Stimulated activated CD8-positive, alpha-beta memory T cell treated with anti-CD3 and anti-CD28 coated beads, Interleukin-15, amount 100 ng/mL, for 1 hour (primary cell): ENCODE measurements at regions not wholly inside any gene's neighbourhood (a gene's known extent, or its start where the extent isn't known, plus 50 kb on each side); places are given as distances from the start of the nearest gene placed in this dataset.
"Not testable (repeated sequence)": the region's sequence is repeated elsewhere in the genome, so short reads cannot be mapped to it uniquely, and the experiment has no call there.

ENCODE experiments used
- DNase-seq: peaks from one replicate; pipeline ENCODE4 v3.0.0-alpha.2; 2020; ENCODE audit warnings: low read depth

DNA sequence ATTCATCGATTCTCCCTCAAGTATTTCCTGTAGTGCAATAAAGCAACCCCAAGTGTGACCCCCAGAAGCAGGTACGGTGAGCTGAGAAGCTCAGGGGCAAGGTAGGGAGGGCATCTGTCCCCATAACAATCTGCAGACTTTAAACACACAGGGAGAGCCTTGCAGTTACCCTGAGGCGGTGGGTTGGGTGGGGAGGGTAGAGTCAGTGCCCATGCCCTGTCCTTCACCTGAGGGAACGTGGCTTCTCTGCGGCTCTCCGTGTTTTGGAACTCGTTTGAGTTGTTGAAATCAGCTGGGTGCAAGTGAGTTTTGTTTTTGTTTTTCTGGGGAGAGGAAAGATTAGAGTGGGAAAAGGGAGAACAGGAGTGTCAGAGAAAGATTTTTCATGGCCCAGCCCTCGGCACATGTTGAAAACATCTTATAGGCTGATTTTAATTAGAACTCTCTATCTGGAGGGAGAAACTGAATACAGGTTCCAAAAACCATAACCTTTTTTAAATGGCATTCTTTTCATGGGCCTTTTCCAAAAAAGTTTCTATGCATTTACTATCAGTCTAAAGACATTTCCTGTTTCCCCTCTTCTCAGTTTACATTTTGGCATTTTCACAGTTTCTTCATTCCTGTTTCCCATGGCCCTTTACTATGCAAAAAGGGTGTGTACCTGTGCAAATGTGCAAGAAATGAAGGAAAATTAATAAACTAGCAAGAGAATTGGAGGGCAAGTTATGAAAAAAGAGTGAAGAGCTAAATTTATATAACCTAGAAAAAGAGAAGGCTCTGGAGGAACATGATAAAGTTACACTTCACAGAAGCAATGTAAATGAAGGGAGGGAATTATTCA, 266.5 kb upstream of the VLDLR start:
- DNase-seq = no peak

DNA sequence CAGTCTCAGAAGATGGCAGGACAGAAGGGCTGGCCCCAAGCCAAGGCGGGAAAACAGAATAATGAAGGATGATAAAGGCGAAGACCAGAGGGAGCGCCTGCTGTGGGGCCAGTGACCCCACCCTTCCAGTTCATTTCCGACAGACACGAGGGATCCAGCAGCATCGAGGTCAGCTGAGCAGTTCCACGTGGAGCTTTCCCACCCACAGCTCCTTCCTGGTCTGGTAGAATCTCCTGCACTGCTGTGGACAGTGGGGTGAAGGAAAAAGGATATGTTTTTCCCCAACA, 265.9 kb upstream of the VLDLR start:
- no peak for DNase-seq

DNA sequence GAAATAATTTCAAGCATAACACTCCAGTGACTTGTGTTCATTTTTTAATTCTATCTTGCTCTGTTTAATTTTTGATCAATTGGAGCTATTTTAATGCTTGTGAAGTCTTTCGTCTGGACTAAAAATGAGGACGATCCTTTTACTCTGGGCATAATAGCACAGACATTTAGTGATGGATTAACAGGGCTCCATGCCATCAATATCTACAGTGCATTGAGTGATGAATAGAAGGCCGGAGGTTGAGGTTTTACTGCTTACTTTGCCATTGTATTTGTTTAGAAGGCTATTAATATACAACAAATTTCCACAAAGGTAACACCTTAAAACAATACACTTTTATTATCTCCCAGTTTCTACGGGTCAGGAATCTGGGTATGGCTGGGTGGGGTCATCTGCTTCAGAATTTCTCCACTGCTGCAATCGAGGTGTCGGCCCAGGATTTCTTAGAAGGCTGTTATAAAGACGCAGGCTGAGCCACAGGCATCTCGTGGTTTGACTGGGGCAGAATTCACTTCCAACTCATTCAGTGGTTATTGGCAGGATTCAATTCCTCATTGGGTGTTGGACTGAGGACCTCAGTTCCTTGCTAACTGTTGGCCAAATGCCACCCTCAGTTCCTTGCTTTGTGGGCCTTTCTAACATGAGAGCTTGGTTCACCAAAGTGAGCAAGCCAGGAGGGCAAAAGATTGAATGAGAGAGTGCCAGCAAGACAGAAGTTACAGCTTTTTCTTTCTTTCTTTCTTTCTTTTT, 265.4 kb upstream of the VLDLR start:
- no peak for DNase-seq

DNA sequence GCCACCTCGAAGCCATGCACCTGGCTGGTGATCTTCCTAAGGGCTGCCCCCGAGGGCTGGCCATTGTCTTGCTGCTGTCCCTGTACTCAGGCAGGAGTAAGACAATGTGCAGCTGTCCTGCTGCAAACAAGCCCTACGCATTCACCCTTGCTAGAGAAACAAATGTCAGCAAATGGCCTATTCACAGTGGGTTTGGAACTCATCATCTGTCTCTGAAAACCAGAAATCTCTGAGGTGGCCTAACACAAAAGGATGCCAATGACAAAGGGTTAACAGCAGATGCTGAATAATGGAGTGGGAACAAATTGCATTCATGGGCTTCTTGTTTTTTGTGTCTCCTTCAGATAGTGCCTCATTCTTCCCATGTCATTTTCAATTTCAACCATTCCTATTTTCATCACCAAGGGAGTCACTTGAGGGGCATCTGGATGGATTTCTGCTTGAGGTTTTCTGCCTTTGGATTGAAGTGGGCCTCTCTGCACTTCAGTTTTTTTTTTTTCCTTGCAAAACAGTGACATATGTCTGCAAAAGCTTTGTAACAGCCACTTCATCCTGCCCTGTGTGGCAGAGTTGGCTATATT, 261.6 kb upstream of the VLDLR start:
- DNase-seq = no peak

DNA sequence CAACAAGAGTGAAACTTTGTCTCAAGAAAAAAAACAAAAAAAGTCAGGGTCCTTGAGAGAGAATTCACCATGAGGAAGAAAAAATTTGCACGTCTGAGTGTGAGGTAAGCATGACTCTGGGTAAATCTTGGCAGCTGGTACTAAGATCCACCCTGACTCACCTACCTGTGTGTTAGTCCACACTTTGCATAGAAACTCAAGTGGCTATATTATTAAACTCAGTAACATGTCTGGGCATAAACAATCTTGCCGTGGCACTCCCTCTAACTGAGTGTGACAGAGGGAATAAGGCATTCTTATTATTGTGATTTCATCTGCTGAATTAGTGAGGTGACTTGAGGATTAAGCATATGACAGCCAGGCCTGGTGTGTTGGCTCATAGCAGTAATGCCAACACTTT, 259.4 kb upstream of the VLDLR start:
- DNase-seq = no peak

DNA sequence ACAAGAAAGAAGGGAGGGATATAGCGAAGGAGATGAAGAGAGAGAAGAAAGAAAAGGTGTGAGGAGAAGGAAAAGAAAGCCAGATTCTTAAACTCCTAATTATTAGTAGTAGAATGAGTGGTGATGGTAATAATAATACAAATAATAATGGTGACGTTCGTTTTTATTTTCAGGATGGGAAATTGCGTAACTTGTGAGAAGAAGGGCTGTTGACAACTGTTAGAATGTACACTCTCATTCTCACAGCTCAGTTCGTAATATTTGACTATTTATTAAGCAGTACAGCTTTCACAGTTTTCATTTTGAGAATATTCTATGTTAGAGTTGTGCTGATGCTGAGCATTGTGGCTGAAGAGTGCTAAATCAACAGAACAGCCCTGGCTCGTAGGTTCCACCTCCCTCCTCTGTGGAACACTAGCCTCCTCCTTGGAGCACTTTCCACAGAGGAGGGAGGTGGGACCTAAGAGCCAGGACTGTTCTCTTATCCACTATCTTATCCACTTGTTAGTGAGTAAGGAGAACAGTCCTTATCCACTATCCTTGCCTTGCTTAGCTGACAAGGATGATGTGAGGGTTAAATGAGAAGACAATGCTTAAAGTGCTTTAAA, 258.3 kb upstream of the VLDLR start:
- DNase-seq = no peak

DNA sequence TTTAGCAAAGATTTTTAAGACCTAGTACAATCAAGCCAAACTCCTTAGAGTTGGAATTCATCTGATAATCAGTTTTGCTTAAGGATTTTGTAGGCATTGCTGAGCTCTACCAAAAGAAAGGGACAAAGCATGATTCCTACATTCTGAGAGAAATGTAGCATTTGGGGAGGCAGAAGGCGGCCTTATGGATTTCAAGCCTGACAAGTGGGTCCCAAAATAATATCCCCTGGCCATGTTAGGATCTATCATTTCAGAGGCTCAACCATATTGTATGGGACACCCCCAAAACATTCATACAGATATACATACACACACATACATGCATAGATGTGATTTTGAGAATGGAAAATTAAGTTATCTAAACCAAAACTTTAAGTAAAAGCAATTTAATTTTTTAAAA, 257.8 kb upstream of the VLDLR start:
- DNase-seq = no peak

DNA sequence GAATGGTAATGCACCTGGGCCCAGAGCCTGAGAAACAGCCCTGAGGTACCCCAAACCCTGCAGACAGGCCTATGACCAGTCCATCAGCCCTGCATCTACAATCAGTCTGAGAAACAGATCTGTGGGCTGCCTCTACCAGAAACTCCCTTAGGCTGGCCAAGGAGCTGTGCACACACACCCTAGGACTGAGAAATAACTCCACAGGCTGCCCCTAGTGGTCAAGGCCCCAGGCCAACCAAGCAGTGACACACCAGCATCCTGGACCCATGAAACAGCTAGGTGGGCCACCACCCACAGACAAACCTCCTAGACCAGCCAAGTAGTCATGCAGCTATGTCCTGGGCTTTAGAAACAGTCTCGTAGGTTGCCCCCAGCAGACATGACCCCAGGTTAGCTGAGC, 253.6 kb upstream of the VLDLR start:
- DNase-seq = no peak

DNA sequence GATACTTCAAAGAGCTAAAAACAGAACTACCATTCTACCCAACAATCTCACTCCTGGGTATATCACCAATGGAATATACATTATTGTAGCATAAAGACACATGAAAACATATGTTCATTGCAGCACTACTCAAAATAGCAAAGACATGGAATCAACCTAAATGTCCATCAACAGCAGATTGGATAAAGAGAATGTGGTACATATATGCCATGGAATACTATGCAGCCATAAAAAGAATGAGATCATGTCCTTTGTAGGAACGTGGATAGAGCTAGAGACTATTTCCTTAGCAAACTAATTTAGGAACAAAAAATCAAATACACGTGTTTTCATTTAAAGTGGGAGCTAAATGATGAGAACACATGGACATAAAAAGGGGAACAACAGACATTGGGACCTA, 247.9 kb upstream of the VLDLR start:
- no peak for DNase-seq

DNA sequence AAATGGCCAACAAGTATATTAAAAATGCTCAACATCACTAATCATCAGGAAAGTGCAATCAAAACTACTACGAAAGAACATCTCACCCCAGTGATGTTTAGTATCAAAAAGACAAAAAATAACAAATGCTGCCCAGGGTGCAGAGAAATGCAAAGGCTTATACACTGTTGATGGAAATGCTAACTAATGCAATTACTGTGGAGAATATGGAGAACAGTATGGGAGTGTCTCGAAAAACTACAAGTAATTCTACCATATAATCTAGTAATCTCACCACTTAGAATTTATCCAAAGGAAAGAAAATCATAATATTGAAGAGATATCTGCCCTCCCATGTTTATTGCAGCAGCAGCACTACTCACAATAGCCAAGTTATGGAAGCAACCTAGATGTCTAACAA, 246.5 kb upstream of the VLDLR start:
- no peak for DNase-seq

DNA sequence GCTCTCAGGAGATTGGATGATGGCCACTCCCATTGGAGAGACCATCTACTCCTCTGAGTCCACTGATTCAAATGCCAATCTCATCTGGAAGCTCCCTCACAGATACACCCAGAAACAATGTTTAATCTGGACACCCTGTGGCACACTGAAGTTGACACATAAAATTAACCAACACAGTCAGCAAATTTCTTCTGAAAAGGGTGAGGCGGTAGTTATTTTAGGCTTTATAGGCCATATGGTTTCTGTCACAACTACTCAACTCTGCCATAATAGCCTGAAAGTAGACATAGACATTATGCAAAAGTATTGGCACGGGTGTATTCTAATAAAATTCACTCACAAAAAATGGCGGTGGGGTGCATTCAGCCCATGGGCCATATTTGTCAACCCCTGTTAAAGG, 244.5 kb upstream of the VLDLR start:
- DNase-seq = no peak

DNA sequence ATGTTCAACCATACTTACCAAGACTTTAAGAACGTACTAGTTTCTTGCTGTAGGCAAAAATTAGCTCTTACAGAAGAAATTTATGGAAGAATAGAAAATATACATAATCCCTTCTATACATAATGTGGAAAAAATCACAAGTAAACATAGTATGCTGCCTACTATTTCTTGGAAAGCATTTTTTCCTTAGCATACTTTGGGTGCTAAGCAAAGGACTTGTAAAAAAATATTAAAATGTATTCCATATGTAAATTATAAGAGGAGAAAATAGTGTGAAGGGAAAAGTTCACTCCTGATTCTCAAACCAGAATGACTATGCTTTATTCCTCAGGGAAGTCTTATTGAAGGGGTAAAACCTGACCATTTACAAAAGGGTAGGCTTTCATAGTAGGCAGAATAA, 243.8 kb upstream of the VLDLR start:
- no peak for DNase-seq

DNA sequence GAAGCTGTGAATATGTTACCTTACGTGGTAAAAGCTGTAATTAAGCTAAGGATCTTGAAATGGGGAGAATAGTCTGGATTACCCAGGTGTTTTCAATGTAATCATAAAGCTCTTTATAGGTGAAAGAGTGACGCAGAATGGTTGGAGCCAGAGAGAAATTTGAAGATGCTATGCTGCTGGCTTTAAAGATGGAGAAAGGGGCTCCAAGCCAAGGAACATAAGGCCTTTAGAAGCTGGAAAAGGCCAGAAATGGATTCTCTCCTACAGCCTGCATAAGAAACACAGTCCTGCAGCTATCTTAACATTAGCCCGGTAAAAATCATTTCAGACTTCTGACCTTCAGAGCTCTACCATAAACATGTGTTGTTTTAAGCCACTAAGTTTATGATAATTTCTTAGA, 243.3 kb upstream of the VLDLR start:
- DNase-seq = no peak

DNA sequence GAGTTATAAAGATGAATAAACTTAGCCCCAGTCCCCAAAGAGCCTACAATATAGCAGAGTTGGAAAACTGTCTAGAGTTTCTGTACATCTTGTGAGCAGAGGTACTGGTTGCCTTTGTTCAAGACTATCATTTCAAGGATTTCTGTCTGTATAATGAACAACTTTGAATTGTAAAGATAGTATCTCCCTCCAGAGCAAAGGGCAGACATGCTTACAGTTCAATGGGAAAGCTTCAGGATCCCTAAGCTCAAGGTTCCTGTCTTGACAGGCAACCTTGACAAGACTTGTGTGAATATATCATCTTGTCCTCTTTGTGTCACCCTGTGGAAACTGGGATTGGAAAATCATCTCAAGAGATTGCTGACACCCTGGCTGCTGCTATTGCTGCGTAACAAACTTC, 242.8 kb upstream of the VLDLR start:
- no peak for DNase-seq

DNA sequence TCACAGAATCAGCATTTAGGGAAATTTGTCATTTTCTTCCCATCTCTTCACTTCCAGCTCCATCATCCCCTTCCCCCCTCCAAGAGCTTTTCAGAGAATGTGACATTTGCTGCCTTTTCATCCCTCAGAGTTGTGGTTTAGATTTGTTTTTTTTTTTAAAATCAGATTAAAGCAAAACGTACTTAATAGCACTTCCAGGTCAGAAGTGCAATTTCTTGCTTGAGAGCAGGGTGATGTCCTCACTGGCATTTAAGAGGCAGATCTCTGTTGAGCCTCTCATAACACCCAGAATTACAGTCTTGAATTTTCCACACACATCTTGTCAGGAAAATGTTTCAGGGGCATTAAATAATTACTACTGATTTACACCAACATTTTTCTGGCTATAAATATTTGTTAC, 236.8 kb upstream of the VLDLR start:
- no peak for DNase-seq

DNA sequence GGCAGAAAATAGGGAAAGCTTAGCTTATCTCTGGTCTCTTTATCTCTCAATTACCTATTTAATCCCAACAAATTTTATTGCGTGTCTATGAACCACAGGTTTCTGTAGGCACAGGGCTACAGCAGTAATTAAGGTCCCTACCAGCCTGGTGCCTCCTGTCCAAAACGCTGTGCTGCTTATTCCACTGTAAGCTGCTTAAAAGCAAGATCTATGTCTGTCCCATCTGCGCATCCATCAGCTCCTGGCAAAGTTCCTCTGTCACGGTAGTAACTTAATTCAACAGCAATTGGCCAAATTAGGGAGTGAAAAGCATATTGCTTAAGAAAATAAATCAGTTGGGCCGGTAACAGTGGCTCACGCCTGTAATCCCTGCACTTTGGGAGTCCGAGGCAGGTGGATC, 235.8 kb upstream of the VLDLR start:
- DNase-seq = no peak

DNA sequence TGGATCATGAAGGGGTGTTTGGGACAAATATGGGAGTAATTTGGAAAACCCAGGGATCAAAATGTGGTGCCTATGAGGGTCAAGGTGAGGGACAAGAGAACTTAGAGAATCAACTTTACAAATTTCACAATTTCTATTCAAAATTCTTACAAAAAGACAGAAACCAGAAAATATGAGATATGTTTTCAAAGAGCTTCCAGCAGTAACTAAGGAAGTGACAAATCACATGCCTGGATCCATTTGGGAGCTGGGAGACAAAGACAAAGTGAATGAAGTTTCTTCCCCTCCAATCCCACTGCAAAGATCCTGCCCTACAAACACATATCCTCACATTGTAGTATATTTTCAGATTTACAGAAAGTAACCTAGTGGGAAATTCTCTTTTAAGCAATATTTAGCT, 235.0 kb upstream of the VLDLR start:
- DNase-seq = no peak

DNA sequence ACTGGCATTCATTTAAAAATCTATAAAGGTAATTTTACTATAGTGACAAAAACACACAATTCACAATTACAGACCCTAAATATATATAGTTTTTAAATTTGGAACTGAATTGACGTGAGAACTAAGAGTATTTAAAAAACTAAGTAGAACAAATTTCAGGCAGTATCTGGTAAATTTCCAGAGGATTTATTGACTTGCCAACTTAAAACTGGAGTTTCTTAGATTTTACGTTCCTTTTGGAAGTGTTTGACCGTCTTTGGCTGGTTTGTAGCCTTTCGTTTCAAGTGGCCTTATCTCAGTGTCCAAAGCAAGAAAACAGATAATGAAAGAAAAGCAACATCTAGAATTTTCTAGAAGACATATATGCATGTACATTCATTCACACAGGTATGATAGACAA, 234.4 kb upstream of the VLDLR start:
- no peak for DNase-seq

DNA sequence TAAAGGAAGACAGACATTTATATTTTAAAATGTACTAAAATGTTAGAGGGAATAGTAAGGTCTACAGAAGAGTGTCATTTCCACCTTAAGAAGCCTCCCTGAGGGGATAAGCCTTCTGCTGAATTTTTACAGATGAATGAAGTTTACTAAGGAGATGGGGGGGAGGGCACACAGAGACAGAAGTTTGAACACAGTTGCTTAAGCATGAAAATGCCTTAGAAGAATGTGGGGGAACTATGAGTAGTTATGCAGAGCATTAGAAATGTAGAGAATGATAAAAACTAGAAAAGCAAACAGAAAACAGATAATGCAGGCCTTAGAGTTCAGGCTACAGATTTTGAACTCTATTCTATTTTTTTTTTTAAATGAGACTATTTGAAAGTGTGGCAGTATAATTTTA, 232.2 kb upstream of the VLDLR start:
- DNase-seq = no peak

DNA sequence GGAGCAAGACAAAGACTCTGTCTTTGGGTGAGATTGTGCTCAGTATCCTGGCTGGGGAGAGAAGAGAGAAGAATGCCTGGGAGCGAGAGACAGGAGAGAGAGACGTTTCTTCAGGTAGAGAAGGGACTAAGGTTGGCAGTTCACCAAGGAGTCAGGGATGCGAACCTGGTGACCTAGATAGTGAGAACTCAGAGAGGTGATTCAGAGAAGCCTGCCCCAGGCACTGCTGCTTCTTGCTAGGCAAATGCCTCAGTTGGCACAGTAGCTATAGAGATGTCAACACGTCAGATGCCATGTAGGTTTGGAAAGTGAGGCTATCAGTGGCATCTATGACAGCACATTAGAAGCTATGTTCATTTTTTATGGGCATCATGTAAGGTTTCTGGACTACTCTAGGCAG, 231.6 kb upstream of the VLDLR start:
- no peak for DNase-seq

DNA sequence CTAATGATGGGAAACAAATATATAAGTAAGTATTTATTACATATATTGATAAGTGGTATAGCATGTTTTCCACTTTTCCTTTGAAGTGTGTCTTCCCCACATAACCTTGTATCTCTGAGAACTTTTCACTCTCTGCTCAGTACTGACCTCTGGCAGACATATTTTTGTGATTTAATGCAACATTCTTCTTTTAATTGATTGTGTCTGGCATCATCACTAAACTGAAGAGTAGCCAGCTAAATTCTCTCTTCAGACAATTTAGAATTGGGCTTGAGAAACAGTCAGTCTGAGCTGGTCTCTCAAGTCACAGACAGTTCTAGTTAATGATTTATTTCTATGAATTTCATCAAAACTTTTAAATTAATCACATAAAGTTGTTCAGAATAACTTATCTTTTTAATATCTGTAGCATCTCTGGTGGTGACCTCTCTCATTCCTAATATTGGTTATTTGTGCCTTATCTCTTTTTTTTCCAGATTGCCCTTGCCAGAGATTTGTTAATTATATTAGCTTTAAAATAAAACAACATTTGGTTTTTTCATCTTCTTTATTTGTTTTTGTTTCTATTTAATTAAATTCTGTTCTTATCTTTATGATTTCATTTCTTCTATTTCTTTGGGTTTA, 230.0 kb upstream of the VLDLR start:
- DNase-seq = not testable (repeated sequence)

DNA sequence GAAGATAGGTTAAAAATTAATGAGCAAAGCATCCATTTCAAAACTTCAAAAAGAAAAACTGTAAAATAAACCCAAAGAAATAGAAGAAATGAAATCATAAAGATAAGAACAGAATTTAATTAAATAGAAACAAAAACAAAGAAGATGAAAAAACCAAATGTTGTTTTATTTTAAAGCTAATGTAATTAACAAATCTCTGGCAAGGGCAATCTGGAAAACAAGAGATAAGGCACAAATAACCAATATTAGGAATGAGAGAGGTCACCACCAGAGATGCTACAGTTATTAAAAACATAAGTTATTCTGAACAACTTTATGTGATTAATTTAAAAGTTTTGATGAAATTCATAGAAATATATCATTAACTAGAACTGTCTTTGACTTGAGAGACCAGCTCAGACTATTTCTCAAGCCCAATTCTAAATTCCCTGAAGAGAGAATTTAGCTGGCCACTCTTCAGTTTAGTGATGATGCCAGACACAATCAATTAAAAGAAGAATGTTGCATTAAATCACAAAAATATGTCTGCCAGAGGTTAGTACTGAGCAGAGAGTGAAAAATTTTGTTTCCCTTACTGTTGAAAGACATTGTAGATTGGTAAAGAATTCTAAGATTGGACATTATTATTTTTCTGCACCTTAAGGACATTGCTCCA, 227.4 kb upstream of the VLDLR start:
- not testable (repeated sequence) for DNase-seq
